Esophagus squamous epithelium (tissue), 4 donors: ENCODE measurements at regions not wholly inside any gene's neighbourhood (a gene's known extent, or its start where the extent isn't known, plus 50 kb on each side); places are given as distances from the start of the nearest gene placed in this dataset.

ENCODE experiments used
- POLR2A ChIP-seq, 4 donors: fragments of 450-650 bp; IDR thresholded peaks; one replicate each; pipeline ENCODE4 v1.6.1; 2017; ENCODE audit warnings: antibody characterized with exemption in 4 of 4, mild to moderate bottlenecking in 4 of 4, moderate library complexity in 3 of 4
- TF ChIP-seq, protein P1 (sequence below), 6 experiments: fragments of 450-650 bp in 4 of 6; fragments of 200-600 bp in 2 of 6; sonication (generic) in 2 of 6; IDR thresholded peaks; one replicate each; pipeline ENCODE4 v1.5.1; 2016 to 2019; ENCODE audit warnings: antibody characterized with exemption in 6 of 6, mild to moderate bottlenecking in 4 of 6, moderate library complexity in 4 of 6

DNA sequence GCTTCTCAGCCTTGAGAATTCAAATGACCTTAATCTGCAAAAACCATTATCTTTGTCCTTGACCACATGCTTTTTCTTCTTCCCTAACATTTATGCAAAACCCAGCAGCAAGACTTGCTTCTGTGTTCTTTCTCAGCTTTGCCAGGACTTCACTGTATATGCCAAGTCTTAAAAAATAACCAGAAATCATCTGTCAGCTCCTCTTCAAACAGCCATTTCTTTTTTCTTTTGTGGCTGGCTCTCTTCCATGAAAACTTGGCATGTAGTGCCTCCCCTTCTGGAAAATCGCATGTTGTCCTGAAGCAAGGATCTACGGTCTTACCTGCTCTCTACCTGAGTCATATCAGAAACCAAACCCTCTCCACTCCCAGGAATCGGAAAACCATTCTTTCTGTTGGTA, 364.9 kb downstream of the RPS29 start:
- TF ChIP-seq, protein P1, sequence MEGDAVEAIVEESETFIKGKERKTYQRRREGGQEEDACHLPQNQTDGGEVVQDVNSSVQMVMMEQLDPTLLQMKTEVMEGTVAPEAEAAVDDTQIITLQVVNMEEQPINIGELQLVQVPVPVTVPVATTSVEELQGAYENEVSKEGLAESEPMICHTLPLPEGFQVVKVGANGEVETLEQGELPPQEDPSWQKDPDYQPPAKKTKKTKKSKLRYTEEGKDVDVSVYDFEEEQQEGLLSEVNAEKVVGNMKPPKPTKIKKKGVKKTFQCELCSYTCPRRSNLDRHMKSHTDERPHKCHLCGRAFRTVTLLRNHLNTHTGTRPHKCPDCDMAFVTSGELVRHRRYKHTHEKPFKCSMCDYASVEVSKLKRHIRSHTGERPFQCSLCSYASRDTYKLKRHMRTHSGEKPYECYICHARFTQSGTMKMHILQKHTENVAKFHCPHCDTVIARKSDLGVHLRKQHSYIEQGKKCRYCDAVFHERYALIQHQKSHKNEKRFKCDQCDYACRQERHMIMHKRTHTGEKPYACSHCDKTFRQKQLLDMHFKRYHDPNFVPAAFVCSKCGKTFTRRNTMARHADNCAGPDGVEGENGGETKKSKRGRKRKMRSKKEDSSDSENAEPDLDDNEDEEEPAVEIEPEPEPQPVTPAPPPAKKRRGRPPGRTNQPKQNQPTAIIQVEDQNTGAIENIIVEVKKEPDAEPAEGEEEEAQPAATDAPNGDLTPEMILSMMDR (IDR thresholded peaks at IDR 0.05) = no peak
- no peak for TF ChIP-seq POLR2A (IDR thresholded peaks at IDR 0.05)
